DOHH2 (cell line): ENCODE measurements at regions not wholly inside any gene's neighbourhood (a gene's known extent, or its start where the extent isn't known, plus 50 kb on each side); places are given as distances from the start of the nearest gene placed in this dataset.

Experiments used
- H3F3A ChIP-seq: fragments of 200-600 bp; sonication (generic), shearing (Covaris generic); 2 replicates; pipeline ENCODE4 v1.6.0; 2016; ENCODE audit warnings: antibody characterized with exemption, mild to moderate bottlenecking; ENCODE audit not compliant: control insufficient read depth, insufficient read depth
- H3K27ac ChIP-seq: fragments of 200-600 bp; sonication (generic); 2 replicates; pipeline ENCODE4 v1.5.1; 2014; ENCODE audit warnings: low read depth, mild to moderate bottlenecking, low read length, moderate library complexity
- H3K27me3 ChIP-seq: fragments of 200-600 bp; sonication (generic); 2 replicates; pipeline ENCODE4 v1.6.1; 2014; ENCODE audit warnings: mild to moderate bottlenecking, low read length, mixed read lengths; ENCODE audit not compliant: control insufficient read depth
- H3K36me3 ChIP-seq: fragments of 200-600 bp; sonication (generic); 2 replicates; pipeline ENCODE4 v1.6.1; 2014; ENCODE audit warnings: mild to moderate bottlenecking, low read length, moderate library complexity, mixed read lengths; ENCODE audit not compliant: control insufficient read depth
- H3K4me1 ChIP-seq: fragments of 200-600 bp; sonication (generic); 2 replicates; pipeline ENCODE4 v1.6.1; 2014; ENCODE audit warnings: mild to moderate bottlenecking, low read length, mixed read lengths; ENCODE audit not compliant: control insufficient read depth
- H3K4me2 ChIP-seq: fragments of 200-600 bp; sonication (generic); 2 replicates; pipeline ENCODE4 v1.6.0; 2014; ENCODE audit warnings: mild to moderate bottlenecking, low read length, moderate library complexity
- H3K4me3 ChIP-seq: fragments of 200-600 bp; sonication (generic); 2 replicates; pipeline ENCODE4 v1.5.1; 2014; ENCODE audit warnings: mild to moderate bottlenecking, low read length, mixed read lengths
- H3K79me2 ChIP-seq: fragments of 200-600 bp; sonication (generic); 2 replicates; pipeline ENCODE4 v1.6.1; 2014; ENCODE audit warnings: mild to moderate bottlenecking, low read length, mixed read lengths; ENCODE audit not compliant: control insufficient read depth
- H3K9me2 ChIP-seq: fragments of 200-600 bp; sonication (generic); replicated peaks from 2 replicates; pipeline ENCODE4 v1.6.1; 2014; ENCODE audit warnings: mild to moderate bottlenecking, low read length, mixed read lengths; ENCODE audit not compliant: control insufficient read depth
- H3K9me3 ChIP-seq: fragments of 200-600 bp; sonication (generic); 2 replicates; pipeline ENCODE4 v1.6.1; 2014; ENCODE audit warnings: antibody characterized with exemption, low read length, mixed read lengths; ENCODE audit not compliant: control insufficient read depth, insufficient read depth
- H4K20me1 ChIP-seq: fragments of 200-600 bp; sonication (generic); 2 replicates; pipeline ENCODE4 v1.6.0; 2014; ENCODE audit warnings: low read depth, mild to moderate bottlenecking, antibody characterized with exemption, low read length, moderate library complexity; ENCODE audit not compliant: control insufficient read depth, insufficient read depth
- EZH2phosphoT487 ChIP-seq: fragments of 200-600 bp; sonication (generic); IDR thresholded peaks from 2 replicates; pipeline ENCODE4 v1.6.1; 2017; ENCODE audit warnings: borderline replicate concordance, mild to moderate bottlenecking, antibody characterized with exemption, low read length, moderate library complexity, mixed read lengths
- TF ChIP-seq, protein P1 (sequence below): fragments of 200-600 bp; sonication (generic); IDR thresholded peaks from one replicate; pipeline ENCODE4 v1.5.1; 2014; ENCODE audit warnings: antibody characterized with exemption, mild to moderate bottlenecking, low read depth, low read length; ENCODE audit not compliant: poor library complexity, severe bottlenecking

DNA sequence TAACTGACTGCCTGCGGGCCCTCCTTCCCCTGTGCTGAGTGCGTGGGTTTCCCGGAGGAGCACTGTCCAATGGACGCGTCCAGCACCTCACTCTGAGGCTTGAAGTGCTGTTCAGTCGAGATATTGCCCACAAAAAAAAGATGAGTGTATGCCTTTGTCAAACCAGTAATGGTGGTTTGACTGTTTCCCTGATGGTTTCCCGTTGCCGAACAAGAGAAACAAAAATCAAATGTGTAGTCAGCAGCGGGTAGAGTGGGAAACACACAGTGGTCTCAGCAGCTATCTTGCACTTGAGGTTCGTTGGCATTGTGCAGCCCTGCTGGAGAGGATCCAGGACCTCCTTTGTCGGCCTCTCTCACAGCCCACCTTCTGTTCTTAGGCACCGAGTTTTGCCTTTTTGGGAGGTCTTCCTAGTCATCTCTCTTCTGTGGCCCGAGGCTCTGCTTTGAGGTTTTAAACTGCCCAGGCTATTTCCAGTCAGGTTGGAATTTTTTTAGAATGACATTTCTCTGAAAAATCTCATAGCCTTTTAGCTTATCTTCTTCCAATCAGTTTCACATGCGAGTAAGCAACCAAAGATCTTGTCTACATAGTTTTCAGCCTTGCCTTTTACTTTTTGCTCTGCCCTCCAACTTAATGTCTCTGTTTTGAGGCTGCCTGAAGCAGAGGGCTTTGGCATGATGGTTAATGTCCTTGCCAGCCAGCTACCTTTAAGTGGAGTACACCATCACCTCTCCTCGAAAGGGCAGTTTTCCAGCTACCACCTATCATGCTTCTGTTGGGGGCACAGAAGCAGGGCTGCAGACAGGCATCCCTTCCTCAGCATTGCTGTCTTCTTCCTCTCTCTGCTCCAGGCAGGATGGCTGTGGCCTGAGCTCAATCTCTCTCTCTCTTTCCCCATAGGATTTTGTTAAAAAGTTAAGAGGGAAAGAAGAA, 132.3 kb downstream of the URB2 start:
- Histone ChIP-seq H3K9me3 (no peaks in the 10 kb centered on the region), H3K79me2 (no peaks in the 10 kb centered on the region), H3K9me2 (no peaks in the 10 kb centered on the region), H3K4me3 (no peak overlapping the region), H3K36me3 (no peaks in the 10 kb centered on the region), H3K27me3 (peaks cover 31% of the 10 kb centered on the region), H4K20me1 (no peaks in the 10 kb centered on the region), H3K27ac (no peak overlapping the region), H3K4me2 (no peak overlapping the region), H3F3A (no peaks in the 10 kb centered on the region), H3K4me1 (no peaks in the 10 kb centered on the region)
- TF ChIP-seq, protein P1, sequence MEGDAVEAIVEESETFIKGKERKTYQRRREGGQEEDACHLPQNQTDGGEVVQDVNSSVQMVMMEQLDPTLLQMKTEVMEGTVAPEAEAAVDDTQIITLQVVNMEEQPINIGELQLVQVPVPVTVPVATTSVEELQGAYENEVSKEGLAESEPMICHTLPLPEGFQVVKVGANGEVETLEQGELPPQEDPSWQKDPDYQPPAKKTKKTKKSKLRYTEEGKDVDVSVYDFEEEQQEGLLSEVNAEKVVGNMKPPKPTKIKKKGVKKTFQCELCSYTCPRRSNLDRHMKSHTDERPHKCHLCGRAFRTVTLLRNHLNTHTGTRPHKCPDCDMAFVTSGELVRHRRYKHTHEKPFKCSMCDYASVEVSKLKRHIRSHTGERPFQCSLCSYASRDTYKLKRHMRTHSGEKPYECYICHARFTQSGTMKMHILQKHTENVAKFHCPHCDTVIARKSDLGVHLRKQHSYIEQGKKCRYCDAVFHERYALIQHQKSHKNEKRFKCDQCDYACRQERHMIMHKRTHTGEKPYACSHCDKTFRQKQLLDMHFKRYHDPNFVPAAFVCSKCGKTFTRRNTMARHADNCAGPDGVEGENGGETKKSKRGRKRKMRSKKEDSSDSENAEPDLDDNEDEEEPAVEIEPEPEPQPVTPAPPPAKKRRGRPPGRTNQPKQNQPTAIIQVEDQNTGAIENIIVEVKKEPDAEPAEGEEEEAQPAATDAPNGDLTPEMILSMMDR: no peak
- no peak for TF ChIP-seq EZH2phosphoT487

GRCh38 chr1:229759037-229759435, 133.0 kb downstream of the URB2 start:
- Histone ChIP-seq H3K27me3 (peaks cover 36% of the 10 kb centered on the region), H3K27ac (no peak overlapping the region), H3K4me1 (no peaks in the 10 kb centered on the region), H3K36me3 (no peaks in the 10 kb centered on the region), H3F3A (no peaks in the 10 kb centered on the region), H3K4me3 (no peak overlapping the region), H3K4me2 (no peak overlapping the region), H3K79me2 (no peaks in the 10 kb centered on the region), H4K20me1 (no peaks in the 10 kb centered on the region), H3K9me3 (no peaks in the 10 kb centered on the region), H3K9me2 (no peaks in the 10 kb centered on the region)
- TF ChIP-seq, protein P1: no peak
- TF ChIP-seq EZH2phosphoT487: no peak

GRCh38 chr1:229759586-229759985, 133.5 kb downstream of the URB2 start:
- Histone ChIP-seq H3K9me3 (no peaks in the 10 kb centered on the region), H3K4me3 (no peak overlapping the region), H3K4me2 (no peak overlapping the region), H3K79me2 (no peaks in the 10 kb centered on the region), H3K27me3 (peaks cover 38% of the 10 kb centered on the region), H3K27ac (no peak overlapping the region), H3K9me2 (no peaks in the 10 kb centered on the region), H3K36me3 (no peaks in the 10 kb centered on the region), H3K4me1 (no peaks in the 10 kb centered on the region), H3F3A (no peaks in the 10 kb centered on the region), H4K20me1 (no peaks in the 10 kb centered on the region)
- TF ChIP-seq, protein P1: no peak
- TF ChIP-seq EZH2phosphoT487: no peak
